ENCODE measurements at regions not wholly inside any gene's neighbourhood (a gene's known extent, or its start where the extent isn't known, plus 50 kb on each side); places are given as distances from the start of the nearest gene placed in this dataset.

DNA sequence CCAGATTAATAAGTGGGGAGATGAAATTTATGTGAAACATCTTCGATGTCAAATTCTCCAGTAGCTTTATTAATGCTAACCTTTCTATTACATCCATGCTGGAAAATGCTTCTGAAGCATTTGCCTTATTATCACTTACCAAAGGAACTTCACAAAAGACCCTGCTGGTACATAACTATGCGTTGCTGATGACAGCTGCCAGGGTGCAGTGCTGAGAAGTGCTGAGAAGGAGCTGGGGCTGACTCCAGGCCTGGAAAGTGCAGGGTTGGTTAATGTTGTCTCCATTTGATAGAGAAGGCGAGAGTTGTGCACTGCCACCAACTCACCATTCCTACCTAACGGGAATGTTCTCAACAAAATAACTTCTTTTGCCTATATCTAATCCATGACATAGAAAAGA lies 736.0 kb upstream of the NR2F2 start:
- peaks cover 5% of the 10 kb centered on the region for H3K27me3 Mint-ChIP-seq (ENCODE audit: low read depth)
- no peaks in the 10 kb centered on the region for H3K4me1 Mint-ChIP-seq (ENCODE audit: low read depth)
- no peaks in the 10 kb centered on the region for H3K36me3 Mint-ChIP-seq (ENCODE audit: low read depth)
- H3K9me3 Mint-ChIP-seq = no peaks in the 10 kb centered on the region
- H3K4me3 Mint-ChIP-seq = no peak overlapping the region
- no peak overlapping the region for H3K27ac Mint-ChIP-seq

DNA sequence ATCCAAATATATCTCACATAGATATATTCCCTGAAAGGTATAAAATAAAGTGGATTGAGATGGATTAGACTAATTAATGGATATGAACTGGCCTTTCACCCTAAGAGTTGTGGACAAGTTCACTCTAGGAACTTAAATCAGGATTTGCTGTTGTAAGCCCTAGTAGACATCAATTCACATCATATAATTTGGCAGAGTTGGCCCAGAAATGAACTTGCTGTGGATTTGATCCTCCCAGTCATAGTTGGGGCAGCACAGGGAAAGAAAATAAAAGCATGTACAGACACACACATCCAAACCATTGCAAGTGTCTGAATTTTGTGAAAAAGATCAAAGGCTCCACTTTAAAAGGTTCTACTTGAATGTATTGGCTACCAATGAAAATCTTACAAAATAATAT lies 734.7 kb upstream of the NR2F2 start:
- Mint-ChIP-seq H3K9me3 (no peaks in the 10 kb centered on the region), H3K4me1 (ENCODE audit: low read depth) (no peaks in the 10 kb centered on the region), H3K4me3 (no peak overlapping the region), H3K27me3 (ENCODE audit: low read depth) (peaks cover 5% of the 10 kb centered on the region), H3K36me3 (ENCODE audit: low read depth) (no peaks in the 10 kb centered on the region), H3K27ac (no peak overlapping the region)

- H3K4me3 Mint-ChIP-seq = no peak overlapping the region
- no peaks in the 10 kb centered on the region for H3K4me1 Mint-ChIP-seq (ENCODE audit: low read depth)
- H3K27ac Mint-ChIP-seq = no peak overlapping the region
- H3K27me3 Mint-ChIP-seq (ENCODE audit: low read depth) = peaks cover 5% of the 10 kb centered on the region
- H3K9me3 Mint-ChIP-seq = no peaks in the 10 kb centered on the region
- no peaks in the 10 kb centered on the region for H3K36me3 Mint-ChIP-seq (ENCODE audit: low read depth)
These were observed 734.0 kb upstream of the NR2F2 start for GRCh38 chr15:95596496-95596895.

- H3K4me1 Mint-ChIP-seq (ENCODE audit: low read depth) = no peaks in the 10 kb centered on the region
- no peaks in the 10 kb centered on the region for H3K9me3 Mint-ChIP-seq
- peaks cover 5% of the 10 kb centered on the region for H3K27me3 Mint-ChIP-seq (ENCODE audit: low read depth)
- no peak overlapping the region for H3K4me3 Mint-ChIP-seq
- H3K27ac Mint-ChIP-seq = no peak overlapping the region
- H3K36me3 Mint-ChIP-seq (ENCODE audit: low read depth) = no peaks in the 10 kb centered on the region
These were observed 732.1 kb upstream of the NR2F2 start for GRCh38 chr15:95598251-95598855.

GRCh38 chr15:95600367-95600766 lies 730.1 kb upstream of the NR2F2 start:
- no peak overlapping the region for H3K27ac Mint-ChIP-seq
- peaks cover 5% of the 10 kb centered on the region for H3K27me3 Mint-ChIP-seq (ENCODE audit: low read depth)
- no peaks in the 10 kb centered on the region for H3K9me3 Mint-ChIP-seq

GRCh38 chr15:95600884-95601283 lies 729.6 kb upstream of the NR2F2 start:
- no peaks in the 10 kb centered on the region for H3K27me3 Mint-ChIP-seq (ENCODE audit: low read depth)
- no peaks in the 10 kb centered on the region for H3K9me3 Mint-ChIP-seq
- H3K27ac Mint-ChIP-seq = no peak overlapping the region
- no peak overlapping the region for H3K4me3 Mint-ChIP-seq
- H3K4me1 Mint-ChIP-seq (ENCODE audit: low read depth) = no peaks in the 10 kb centered on the region
- H3K36me3 Mint-ChIP-seq (ENCODE audit: low read depth) = no peaks in the 10 kb centered on the region

More at GRCh38 chr15:95600367-95600766, 730.1 kb upstream of the NR2F2 start:
- Mint-ChIP-seq H3K4me3 (no peak overlapping the region), H3K36me3 (ENCODE audit: low read depth) (no peaks in the 10 kb centered on the region), H3K4me1 (ENCODE audit: low read depth) (no peaks in the 10 kb centered on the region)

DNA sequence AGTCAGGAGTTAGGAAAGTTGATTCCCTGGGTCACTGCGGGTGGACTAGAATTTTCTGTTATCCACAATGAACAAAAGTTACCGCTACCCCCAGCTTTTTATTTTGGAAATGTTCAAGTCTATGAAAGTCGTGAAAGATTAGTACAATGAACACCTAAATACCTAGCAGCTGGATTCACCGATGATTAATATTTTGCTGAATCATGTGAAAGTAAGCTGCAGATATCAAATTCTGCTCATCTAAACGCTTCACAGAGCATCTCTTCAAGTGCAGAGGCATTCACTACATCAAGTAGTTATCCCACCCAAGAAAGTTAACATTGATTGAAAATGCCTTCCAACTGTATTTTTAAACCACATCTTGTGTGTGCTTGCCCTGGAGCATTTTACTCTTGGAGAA lies 729.0 kb upstream of the NR2F2 start:
- no peak overlapping the region for H3K4me3 Mint-ChIP-seq
- no peaks in the 10 kb centered on the region for H3K4me1 Mint-ChIP-seq (ENCODE audit: low read depth)
- no peaks in the 10 kb centered on the region for H3K9me3 Mint-ChIP-seq
- no peaks in the 10 kb centered on the region for H3K36me3 Mint-ChIP-seq (ENCODE audit: low read depth)
- no peaks in the 10 kb centered on the region for H3K27me3 Mint-ChIP-seq (ENCODE audit: low read depth)
- no peak overlapping the region for H3K27ac Mint-ChIP-seq

GRCh38 chr15:95603802-95604201 lies 726.7 kb upstream of the NR2F2 start:
- Mint-ChIP-seq H3K36me3 (ENCODE audit: low read depth) (no peaks in the 10 kb centered on the region), H3K4me1 (ENCODE audit: low read depth) (no peaks in the 10 kb centered on the region)

GRCh38 chr15:95604634-95605036 lies 725.9 kb upstream of the NR2F2 start:
- Mint-ChIP-seq H3K9me3 (no peaks in the 10 kb centered on the region), H3K36me3 (ENCODE audit: low read depth) (no peaks in the 10 kb centered on the region), H3K27ac (no peak overlapping the region), H3K4me3 (no peak overlapping the region), H3K27me3 (ENCODE audit: low read depth) (no peaks in the 10 kb centered on the region), H3K4me1 (ENCODE audit: low read depth) (no peaks in the 10 kb centered on the region)

More at GRCh38 chr15:95603802-95604201, 726.7 kb upstream of the NR2F2 start:
- H3K9me3 Mint-ChIP-seq = no peaks in the 10 kb centered on the region
- no peak overlapping the region for H3K27ac Mint-ChIP-seq
- H3K4me3 Mint-ChIP-seq = no peak overlapping the region
- no peaks in the 10 kb centered on the region for H3K27me3 Mint-ChIP-seq (ENCODE audit: low read depth)

DNA sequence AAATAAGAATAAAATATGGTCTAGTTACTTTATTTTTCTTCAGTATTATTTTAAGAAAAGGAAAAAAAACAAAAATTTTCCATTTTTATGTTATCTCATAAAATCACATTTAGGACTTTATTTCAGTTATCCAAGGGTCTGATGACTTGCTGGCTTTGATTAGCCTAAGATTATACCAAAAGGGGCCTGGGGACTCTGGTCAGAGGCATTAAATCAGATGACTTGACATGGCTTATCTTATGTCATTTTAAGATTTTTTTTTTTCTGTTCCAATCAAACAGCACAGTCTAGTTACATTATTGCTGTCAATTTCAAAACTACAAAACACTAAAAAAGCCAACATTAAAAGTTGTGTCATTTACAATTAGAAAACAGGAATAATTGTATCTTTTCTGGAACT lies 725.4 kb upstream of the NR2F2 start:
- Mint-ChIP-seq H3K4me3 (no peak overlapping the region), H3K4me1 (ENCODE audit: low read depth) (no peaks in the 10 kb centered on the region), H3K36me3 (ENCODE audit: low read depth) (no peaks in the 10 kb centered on the region), H3K27me3 (ENCODE audit: low read depth) (no peaks in the 10 kb centered on the region), H3K9me3 (no peaks in the 10 kb centered on the region), H3K27ac (no peak overlapping the region)

DNA sequence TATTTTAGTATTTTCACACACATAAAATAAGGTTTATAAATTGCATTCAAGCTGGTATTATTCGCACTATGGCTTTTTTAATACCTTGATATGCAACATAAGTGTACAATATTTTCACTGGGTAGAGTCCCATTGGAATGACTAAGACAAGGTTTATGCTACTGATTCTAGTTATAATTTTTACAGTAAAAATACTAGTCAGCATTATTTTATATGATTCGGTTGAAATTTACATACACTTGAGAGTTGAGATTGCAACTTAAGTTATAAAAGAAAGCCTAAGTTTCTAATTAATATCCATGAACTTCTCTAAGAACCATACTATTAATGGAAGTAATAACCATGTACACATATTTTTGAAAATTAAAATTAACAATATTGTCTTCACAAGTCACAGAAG lies 723.9 kb upstream of the NR2F2 start:
- no peaks in the 10 kb centered on the region for H3K36me3 Mint-ChIP-seq (ENCODE audit: low read depth)
- H3K27me3 Mint-ChIP-seq (ENCODE audit: low read depth) = no peaks in the 10 kb centered on the region

GRCh38 chr15:95608371-95608770 lies 722.1 kb upstream of the NR2F2 start:
- H3K27ac Mint-ChIP-seq = no peak overlapping the region
- H3K4me3 Mint-ChIP-seq = no peak overlapping the region
- H3K9me3 Mint-ChIP-seq = no peaks in the 10 kb centered on the region
- no peaks in the 10 kb centered on the region for H3K36me3 Mint-ChIP-seq (ENCODE audit: low read depth)
- H3K27me3 Mint-ChIP-seq (ENCODE audit: low read depth) = no peaks in the 10 kb centered on the region
- H3K4me1 Mint-ChIP-seq (ENCODE audit: low read depth) = no peaks in the 10 kb centered on the region

More for the DNA sequence above, 723.9 kb upstream of the NR2F2 start:
- H3K4me1 Mint-ChIP-seq (ENCODE audit: low read depth) = no peaks in the 10 kb centered on the region
- H3K4me3 Mint-ChIP-seq = no peak overlapping the region
- H3K9me3 Mint-ChIP-seq = no peaks in the 10 kb centered on the region
- H3K27ac Mint-ChIP-seq = no peak overlapping the region

DNA sequence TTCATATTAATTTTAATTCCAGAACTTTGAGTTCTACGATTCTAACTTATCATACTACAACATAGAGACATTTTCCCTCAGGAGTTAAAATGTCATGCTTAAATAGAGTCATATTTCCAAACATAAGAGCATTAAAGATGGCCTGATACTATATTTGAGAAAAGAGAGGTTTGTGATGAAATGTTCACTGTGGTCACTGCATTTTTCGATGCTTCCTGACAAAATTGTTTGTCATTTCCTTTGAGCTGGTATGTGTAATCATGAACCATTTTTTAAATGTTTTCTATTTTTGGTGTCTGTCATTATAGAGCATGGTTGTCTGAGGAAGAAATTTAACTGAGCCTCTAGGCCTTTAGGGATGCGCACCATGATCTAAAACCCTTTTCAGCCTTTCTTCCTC lies 721.4 kb upstream of the NR2F2 start:
- Mint-ChIP-seq H3K27me3 (ENCODE audit: low read depth) (no peaks in the 10 kb centered on the region), H3K4me1 (ENCODE audit: low read depth) (no peaks in the 10 kb centered on the region), H3K4me3 (no peak overlapping the region), H3K36me3 (ENCODE audit: low read depth) (no peaks in the 10 kb centered on the region), H3K27ac (no peak overlapping the region), H3K9me3 (no peaks in the 10 kb centered on the region)

DNA sequence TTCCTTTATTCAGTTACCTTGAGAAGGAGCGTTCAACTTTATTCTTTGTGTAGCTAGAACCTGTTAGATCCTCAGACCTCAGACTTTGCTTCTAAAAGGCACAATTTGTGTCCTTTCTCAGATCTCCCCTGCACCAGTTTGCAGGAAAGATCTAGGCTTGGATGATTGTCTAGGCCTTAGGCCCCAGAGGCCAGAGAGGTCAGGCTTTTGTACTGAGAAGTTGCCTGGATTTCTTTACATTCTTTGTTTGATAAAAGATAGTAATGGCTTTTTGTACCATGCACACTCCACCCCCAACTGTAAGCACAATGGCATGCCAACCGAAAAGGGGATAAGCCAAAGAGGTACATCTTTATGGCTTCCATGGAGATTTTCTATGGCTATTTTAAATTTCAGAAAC lies 719.6 kb upstream of the NR2F2 start:
- Mint-ChIP-seq H3K4me3 (no peak overlapping the region), H3K36me3 (ENCODE audit: low read depth) (no peaks in the 10 kb centered on the region), H3K4me1 (ENCODE audit: low read depth) (no peaks in the 10 kb centered on the region), H3K9me3 (no peaks in the 10 kb centered on the region), H3K27me3 (ENCODE audit: low read depth) (no peaks in the 10 kb centered on the region), H3K27ac (no peak overlapping the region)

DNA sequence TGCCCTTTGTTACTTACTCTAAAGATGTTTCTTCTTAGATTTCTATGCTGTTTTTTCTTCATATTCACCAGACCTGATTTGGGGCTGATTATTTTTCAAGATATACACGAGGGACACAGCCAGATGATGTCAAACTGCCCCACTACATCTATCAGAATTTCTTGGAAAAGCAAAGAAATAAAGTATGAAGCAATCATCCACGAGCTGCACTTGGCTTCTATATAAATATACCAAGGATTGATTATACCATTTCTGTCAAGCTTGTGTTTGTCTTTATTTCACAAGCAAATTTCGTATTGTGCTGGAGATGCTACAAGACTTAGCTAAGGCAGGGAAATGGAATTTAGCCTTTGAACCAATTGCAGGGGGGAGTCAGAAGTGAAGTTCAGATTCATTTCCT lies 715.1 kb upstream of the NR2F2 start:
- Mint-ChIP-seq H3K27me3 (ENCODE audit: low read depth) (no peaks in the 10 kb centered on the region), H3K27ac (no peak overlapping the region), H3K36me3 (ENCODE audit: low read depth) (no peaks in the 10 kb centered on the region), H3K4me1 (ENCODE audit: low read depth) (peaks cover 2% of the 10 kb centered on the region), H3K4me3 (no peak overlapping the region), H3K9me3 (no peaks in the 10 kb centered on the region)

DNA sequence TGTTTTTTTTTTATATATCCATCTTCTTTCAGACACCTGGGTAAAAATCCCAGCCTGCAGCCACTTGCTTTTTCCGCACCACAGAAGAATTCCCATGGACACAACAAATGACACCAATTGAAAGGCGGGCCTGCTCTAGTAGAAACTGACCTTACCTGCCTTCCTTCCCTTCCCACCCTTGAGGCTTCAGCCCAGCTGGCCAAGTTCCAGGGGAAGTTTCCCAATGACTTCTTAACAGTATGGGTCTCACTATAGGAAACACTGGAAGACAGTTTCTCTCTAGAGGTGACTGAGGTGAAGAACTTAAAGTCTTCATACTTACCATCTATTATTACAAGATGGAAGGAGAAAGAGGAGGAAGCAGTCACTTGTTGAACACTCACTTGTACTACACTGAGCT lies 714.2 kb upstream of the NR2F2 start:
- H3K27me3 Mint-ChIP-seq (ENCODE audit: low read depth) = no peaks in the 10 kb centered on the region
- H3K4me3 Mint-ChIP-seq = no peak overlapping the region
- no peak overlapping the region for H3K27ac Mint-ChIP-seq
- H3K4me1 Mint-ChIP-seq (ENCODE audit: low read depth) = peaks cover 10% of the 10 kb centered on the region
- H3K9me3 Mint-ChIP-seq = no peaks in the 10 kb centered on the region
- no peaks in the 10 kb centered on the region for H3K36me3 Mint-ChIP-seq (ENCODE audit: low read depth)
